ENCODE measurements at regions not wholly inside any gene's neighbourhood (a gene's known extent, or its start where the extent isn't known, plus 50 kb on each side); places are given as distances from the start of the nearest gene placed in this dataset.

DNA sequence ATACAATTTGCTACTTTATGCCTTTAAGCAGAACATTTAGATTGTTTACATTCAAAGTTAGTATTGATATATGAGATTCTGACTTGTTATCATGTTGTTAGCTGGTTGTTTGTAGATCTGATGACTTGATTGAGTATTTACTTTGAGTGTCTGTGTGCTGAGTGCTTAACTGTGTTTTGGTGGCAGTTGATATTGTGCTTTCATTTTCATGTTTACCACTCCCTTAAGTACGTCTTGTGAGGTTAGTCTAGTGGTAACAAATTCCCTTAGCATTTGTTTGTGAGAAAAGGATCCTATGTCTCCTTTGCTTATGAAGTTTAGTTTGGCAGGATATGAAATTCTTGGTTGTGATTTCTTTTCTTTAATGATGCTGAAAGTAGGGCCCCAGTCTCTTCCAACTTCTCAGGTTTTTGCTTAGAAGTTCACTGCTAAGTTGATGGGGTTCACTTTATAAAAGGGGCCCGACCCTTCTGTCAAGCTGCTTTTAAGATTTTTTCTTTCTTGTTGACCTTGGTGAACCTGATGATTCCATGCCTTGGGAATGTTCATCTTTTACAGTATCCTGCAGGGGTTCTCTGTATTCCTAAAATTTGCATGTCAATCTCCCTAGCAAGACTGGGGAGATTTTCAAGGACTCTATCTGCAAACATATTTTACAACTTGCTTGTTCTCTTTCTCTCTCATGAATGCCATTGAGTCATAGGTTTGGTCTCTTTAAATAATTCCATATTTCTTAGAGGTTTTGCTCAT, 1095.4 kb upstream of the PCDH20 start:
- Histone ChIP-seq H3K4me2 (ENCODE audit: low read length) (no peak overlapping the region), H3K4me3 (ENCODE audit: low read depth, low read length) (no peak overlapping the region), H3K4me1 (no peaks in the 10 kb centered on the region), H3K27ac (no peak overlapping the region), H3K27me3 (ENCODE audit: control insufficient read depth, insufficient read depth, low read length) (no peaks in the 10 kb centered on the region), H2AFZ (no peak overlapping the region), H3K36me3 (ENCODE audit: control insufficient read depth, insufficient read depth, low read length) (no peaks in the 10 kb centered on the region), H3K9ac (no peak overlapping the region), H3K79me2 (no peaks in the 10 kb centered on the region), H3K9me3 (ENCODE audit: control insufficient read depth, low read length) (no peaks in the 10 kb centered on the region)
- TF ChIP-seq, protein P1, sequence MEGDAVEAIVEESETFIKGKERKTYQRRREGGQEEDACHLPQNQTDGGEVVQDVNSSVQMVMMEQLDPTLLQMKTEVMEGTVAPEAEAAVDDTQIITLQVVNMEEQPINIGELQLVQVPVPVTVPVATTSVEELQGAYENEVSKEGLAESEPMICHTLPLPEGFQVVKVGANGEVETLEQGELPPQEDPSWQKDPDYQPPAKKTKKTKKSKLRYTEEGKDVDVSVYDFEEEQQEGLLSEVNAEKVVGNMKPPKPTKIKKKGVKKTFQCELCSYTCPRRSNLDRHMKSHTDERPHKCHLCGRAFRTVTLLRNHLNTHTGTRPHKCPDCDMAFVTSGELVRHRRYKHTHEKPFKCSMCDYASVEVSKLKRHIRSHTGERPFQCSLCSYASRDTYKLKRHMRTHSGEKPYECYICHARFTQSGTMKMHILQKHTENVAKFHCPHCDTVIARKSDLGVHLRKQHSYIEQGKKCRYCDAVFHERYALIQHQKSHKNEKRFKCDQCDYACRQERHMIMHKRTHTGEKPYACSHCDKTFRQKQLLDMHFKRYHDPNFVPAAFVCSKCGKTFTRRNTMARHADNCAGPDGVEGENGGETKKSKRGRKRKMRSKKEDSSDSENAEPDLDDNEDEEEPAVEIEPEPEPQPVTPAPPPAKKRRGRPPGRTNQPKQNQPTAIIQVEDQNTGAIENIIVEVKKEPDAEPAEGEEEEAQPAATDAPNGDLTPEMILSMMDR (IDR thresholded peaks at IDR 0.05), result no peak

DNA sequence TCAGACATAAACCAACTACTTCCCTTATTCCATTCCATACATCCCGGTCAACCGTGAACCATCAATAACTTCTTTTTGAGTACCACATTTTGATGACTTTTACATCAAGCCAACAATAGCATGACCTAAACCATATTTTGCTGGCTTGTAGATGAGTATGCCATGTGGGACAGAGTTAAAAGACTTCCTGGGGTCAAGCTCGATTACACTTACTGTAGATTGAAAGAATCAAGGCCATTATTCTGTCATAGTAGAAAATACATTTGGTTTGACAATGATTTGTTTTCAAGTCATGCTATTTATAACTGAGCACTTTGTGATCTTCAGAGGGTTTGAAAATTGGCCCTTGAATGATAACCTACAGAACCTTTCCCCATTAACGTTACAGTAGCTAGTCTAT, 1086.9 kb upstream of the PCDH20 start:
- no peaks in the 10 kb centered on the region for H3K4me1 ChIP-seq
- no peak overlapping the region for H3K27ac ChIP-seq

DNA sequence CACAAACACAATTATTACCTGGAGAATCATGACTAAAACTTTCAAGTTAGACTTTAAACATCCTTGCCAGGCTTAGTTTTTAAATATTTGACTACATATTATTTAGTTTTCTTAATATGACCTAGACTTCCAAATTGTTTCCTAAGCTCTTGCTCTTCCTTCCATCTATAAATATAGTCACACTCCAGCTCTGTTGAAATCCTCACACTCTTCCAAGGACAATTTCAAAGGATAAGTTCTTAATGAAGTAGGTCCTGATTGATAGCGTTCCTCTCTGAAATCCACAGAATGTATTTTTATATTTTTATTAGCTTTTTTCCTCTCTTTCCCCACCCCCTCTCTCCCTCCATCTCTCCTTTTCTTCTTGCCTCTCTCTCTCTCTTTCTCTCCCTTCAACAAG, 1074.1 kb upstream of the PCDH20 start:
- no peaks in the 10 kb centered on the region for H3K36me3 ChIP-seq (ENCODE audit: control insufficient read depth, insufficient read depth, low read length)
- H3K79me2 ChIP-seq, result no peaks in the 10 kb centered on the region
- H3K27ac ChIP-seq, result no peak overlapping the region
- no peak overlapping the region for H3K4me3 ChIP-seq (ENCODE audit: low read depth, low read length)
- no peaks in the 10 kb centered on the region for H3K27me3 ChIP-seq (ENCODE audit: control insufficient read depth, insufficient read depth, low read length)
- H3K4me1 ChIP-seq, result no peaks in the 10 kb centered on the region
- no peak overlapping the region for H2AFZ ChIP-seq
- H3K4me2 ChIP-seq (ENCODE audit: low read length), result no peak overlapping the region
- no peak overlapping the region for H3K9ac ChIP-seq
- TF ChIP-seq, protein P1 (IDR thresholded peaks at IDR 0.05), result no peak
- no peaks in the 10 kb centered on the region for H3K9me3 ChIP-seq (ENCODE audit: control insufficient read depth, low read length)

More for the DNA sequence above, 1086.9 kb upstream of the PCDH20 start:
- Histone ChIP-seq H3K4me2 (ENCODE audit: low read length) (no peak overlapping the region), H3K36me3 (ENCODE audit: control insufficient read depth, insufficient read depth, low read length) (no peaks in the 10 kb centered on the region), H3K9me3 (ENCODE audit: control insufficient read depth, low read length) (no peaks in the 10 kb centered on the region), H3K4me3 (ENCODE audit: low read depth, low read length) (no peak overlapping the region), H3K27me3 (ENCODE audit: control insufficient read depth, insufficient read depth, low read length) (no peaks in the 10 kb centered on the region), H3K79me2 (no peaks in the 10 kb centered on the region), H2AFZ (no peak overlapping the region), H3K9ac (no peak overlapping the region)
- TF ChIP-seq, protein P1 (IDR thresholded peaks at IDR 0.05), result no peak

DNA sequence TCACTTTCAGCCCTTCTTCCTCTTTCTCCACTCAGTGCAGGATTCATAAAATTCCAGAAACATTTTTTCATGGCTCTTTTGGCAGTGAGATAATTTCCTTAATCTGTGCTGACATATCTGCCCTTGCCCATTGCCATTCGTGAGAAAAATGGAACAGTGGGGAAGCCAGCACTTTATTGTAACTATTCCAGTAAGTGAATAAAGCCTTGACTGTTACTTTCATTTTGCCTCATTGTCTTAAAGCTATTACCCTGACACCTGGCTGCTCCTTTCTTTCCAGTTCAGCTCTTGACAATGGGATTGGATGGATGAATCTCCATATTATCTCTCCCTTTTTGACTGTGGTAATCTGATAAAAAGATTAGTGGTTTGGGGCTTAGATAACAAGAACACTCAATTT, 1068.1 kb upstream of the PCDH20 start:
- Histone ChIP-seq H2AFZ (no peak overlapping the region), H3K9me3 (ENCODE audit: control insufficient read depth, low read length) (no peaks in the 10 kb centered on the region), H3K27ac (no peak overlapping the region), H3K4me3 (ENCODE audit: low read depth, low read length) (no peak overlapping the region), H3K4me1 (no peaks in the 10 kb centered on the region), H3K4me2 (ENCODE audit: low read length) (no peak overlapping the region), H3K36me3 (ENCODE audit: control insufficient read depth, insufficient read depth, low read length) (no peaks in the 10 kb centered on the region), H3K79me2 (no peaks in the 10 kb centered on the region), H3K9ac (no peak overlapping the region), H3K27me3 (ENCODE audit: control insufficient read depth, insufficient read depth, low read length) (no peaks in the 10 kb centered on the region)
- TF ChIP-seq, protein P1 (IDR thresholded peaks at IDR 0.05), result no peak

DNA sequence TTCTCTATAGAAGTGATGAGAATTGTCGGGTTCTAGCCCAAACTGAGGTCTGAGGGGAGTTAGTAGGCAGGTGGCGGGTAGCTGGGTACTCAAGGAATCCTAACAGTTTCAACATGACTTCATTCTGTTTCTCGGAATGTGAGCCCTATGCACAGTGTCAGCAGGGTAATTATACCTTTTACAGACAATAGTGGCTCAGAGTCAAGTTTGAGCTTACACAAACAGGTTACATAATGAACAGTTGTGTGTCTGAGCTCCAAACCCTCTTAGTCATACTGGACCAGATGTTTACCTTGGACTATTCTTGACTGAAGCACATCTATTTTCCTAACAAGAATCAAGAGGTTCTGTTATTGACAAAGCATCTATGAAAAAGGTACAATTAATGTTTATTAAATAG, 1066.7 kb upstream of the PCDH20 start:
- TF ChIP-seq, protein P1 (IDR thresholded peaks at IDR 0.05), result no peak
- Histone ChIP-seq H3K27me3 (ENCODE audit: control insufficient read depth, insufficient read depth, low read length) (no peaks in the 10 kb centered on the region), H3K4me1 (no peaks in the 10 kb centered on the region), H3K9me3 (ENCODE audit: control insufficient read depth, low read length) (no peaks in the 10 kb centered on the region), H3K4me2 (ENCODE audit: low read length) (no peak overlapping the region), H3K79me2 (no peaks in the 10 kb centered on the region), H3K36me3 (ENCODE audit: control insufficient read depth, insufficient read depth, low read length) (no peaks in the 10 kb centered on the region), H2AFZ (no peak overlapping the region), H3K9ac (no peak overlapping the region), H3K27ac (no peak overlapping the region), H3K4me3 (ENCODE audit: low read depth, low read length) (no peak overlapping the region)

All from parathyroid adenoma (tissue), 2 donors.